ENCODE measurements at regions not wholly inside any gene's neighbourhood (a gene's known extent, or its start where the extent isn't known, plus 50 kb on each side); places are given as distances from the start of the nearest gene placed in this dataset.

- Histone ChIP-seq H3K9me3 (no peaks in the 10 kb centered on the region), H3K4me2 (no peak overlapping the region), H3K4me3 (no peak overlapping the region), H3K27ac (no peak overlapping the region), H3K4me1 (no peaks in the 10 kb centered on the region)
- TF ChIP-seq ZNF302 (CRISPR knock-in tag; IDR thresholded peaks at IDR 0.05) (no peak), USF2 (IDR thresholded peaks at IDR 0.05) (no peak), HEYL (CRISPR knock-in tag; IDR thresholded peaks at IDR 0.05) (no peak), NPAS2 (CRISPR knock-in tag; IDR thresholded peaks at IDR 0.05; ENCODE audit: borderline replicate concordance) (no peak)
- 53% methylated on average over 2 of the region's 2 CpGs for WGBS (ENCODE audit: missing lambda C conversion rate)
- FAIRE-seq (no peak), ATAC-seq (no peak), DNase-seq (ENCODE audit: low read depth in 1 of 2, low spot score in 1 of 2) (no peak)
- POLR2A ChIA-PET = no interaction called here
- CTCF ChIA-PET = no interaction called here
Observed at GRCh38 chr17:71964559-71964958, 156.3 kb upstream of the SOX9 start.

GRCh38 chr17:71966055-71966454 lies 154.8 kb upstream of the SOX9 start:
- ChIA-PET CTCF (interaction anchor here (0.8 kb wide), 1 partner anchor 54 kb away, joined by 3 read pairs; no protein-coding TSS in a partner anchor), POLR2A (no interaction called here)
- no peak for TF ChIP-seq HOXA7 (CRISPR knock-in tag; IDR thresholded peaks at IDR 0.05)
- TF ChIP-seq BHLHE40 (IDR thresholded peaks at IDR 0.05; ENCODE audit: low read depth, low read length) = no peak
- TF ChIP-seq SREBF2 (IDR thresholded peaks at IDR 0.05) = no peak
- TF ChIP-seq TP53 (CRISPR knock-in tag; IDR thresholded peaks at IDR 0.05) = no peak
- TF ChIP-seq HMGXB4 (CRISPR knock-in tag; IDR thresholded peaks at IDR 0.05; ENCODE audit: borderline replicate concordance) = no peak
- no peak for TF ChIP-seq CBX2 (IDR thresholded peaks at IDR 0.05; ENCODE audit: borderline replicate concordance, low read depth)
- no peak for FAIRE-seq
- Histone ChIP-seq H3K9me3 (no peaks in the 10 kb centered on the region), H3K27ac (no peak overlapping the region), H3K4me1 (no peaks in the 10 kb centered on the region), H3K4me3 (no peak overlapping the region), H3K4me2 (no peak overlapping the region)
- ATAC-seq = no peak
- no peak for DNase-seq (ENCODE audit: low read depth in 1 of 2, low spot score in 1 of 2)
- 46% methylated on average over 6 of the region's 6 CpGs for WGBS (ENCODE audit: missing lambda C conversion rate)

GRCh38 chr17:71966459-71967313 lies 154.1 kb upstream of the SOX9 start:
- 62% methylated on average over 13 of the region's 13 CpGs for WGBS (ENCODE audit: missing lambda C conversion rate)
- no peak overlapping the region for H3K27ac ChIP-seq
- H3K4me1 ChIP-seq = no peaks in the 10 kb centered on the region
- peak; percentile 74 for FAIRE-seq
- no peaks in the 10 kb centered on the region for H3K9me3 ChIP-seq
- ChIA-PET POLR2A (no interaction called here), CTCF (interaction anchor here (0.8 kb wide), 1 partner anchor 53 kb away, joined by 3 read pairs; no protein-coding TSS in a partner anchor)
- no peak overlapping the region for H3K4me3 ChIP-seq
- DNase-seq (ENCODE audit: low read depth in 1 of 2, low spot score in 1 of 2) = no peak
- ATAC-seq = no peak
- H3K4me2 ChIP-seq = no peak overlapping the region
- no peak for TF ChIP-seq TP53 (CRISPR knock-in tag; IDR thresholded peaks at IDR 0.05)
- no peak for TF ChIP-seq CBX8 (IDR thresholded peaks at IDR 0.05)
- no peak for TF ChIP-seq ZC3H11A (IDR thresholded peaks at IDR 0.05)
- no peak for TF ChIP-seq NR3C1 (IDR thresholded peaks at IDR 0.05)
- TF ChIP-seq BCL3 (IDR thresholded peaks at IDR 0.05) = no peak
- TF ChIP-seq CTCF (IDR thresholded peaks at IDR 0.05) = no peak
- no peak for TF ChIP-seq ATOH8 (CRISPR knock-in tag; IDR thresholded peaks at IDR 0.05; ENCODE audit: low read depth)
- no peak for TF ChIP-seq CBX2 (IDR thresholded peaks at IDR 0.05; ENCODE audit: borderline replicate concordance, low read depth)
- TF ChIP-seq EP300 (IDR thresholded peaks at IDR 0.05) = no peak
- no peak for TF ChIP-seq FOSB (CRISPR knock-in tag; IDR thresholded peaks at IDR 0.05)
- no peak for TF ChIP-seq JUNB (IDR thresholded peaks at IDR 0.05)
- no peak for TF ChIP-seq REST (IDR thresholded peaks at IDR 0.05)
- TF ChIP-seq RCOR1 (IDR thresholded peaks at IDR 0.05; ENCODE audit: low read depth, low read length) = no peak
